Left ventricle myocardium inferior (tissue), 1 donor: ENCODE measurements at regions not wholly inside any gene's neighbourhood (a gene's known extent, or its start where the extent isn't known, plus 50 kb on each side); places are given as distances from the start of the nearest gene placed in this dataset.

ENCODE experiments used
- DNase-seq: peaks from one replicate; pipeline ENCODE4 v3.0.0-alpha.2; 2020
- H3K27ac ChIP-seq: fragments of 200-600 bp; replicated peaks from 2 replicates; pipeline ENCODE4 v1.8.0; 2021
- H3K27me3 ChIP-seq: fragments of 200-600 bp; 2 replicates; pipeline ENCODE4 v1.8.0; 2021; ENCODE audit warnings: low read depth
- H3K36me3 ChIP-seq: fragments of 200-600 bp; 2 replicates; pipeline ENCODE4 v1.8.0; 2021
- H3K4me1 ChIP-seq: fragments of 200-600 bp; 2 replicates; pipeline ENCODE4 v1.8.0; 2021
- H3K4me3 ChIP-seq: fragments of 200-600 bp; 2 replicates; pipeline ENCODE4 v1.8.0; 2021; ENCODE audit warnings: mild to moderate bottlenecking, moderate library complexity
- H3K9me3 ChIP-seq: fragments of 200-600 bp; replicated peaks from 2 replicates; pipeline ENCODE4 v1.8.0; 2021
- CTCF ChIP-seq: fragments of 200-600 bp; IDR thresholded peaks from 2 replicates; pipeline ENCODE4 v1.8.0; 2021; ENCODE audit warnings: antibody characterized with exemption, mild to moderate bottlenecking, borderline replicate concordance
- intact Hi-C: fragments of 100-400 bp; cut with micrococcal nuclease; formaldehyde crosslinking; loops from one replicate; pipeline ENCODE4 v1.11.0; 2022
- donor health status: DM: no; HTN: yes; CAD: no; lungs with severe emphysema.

- intact Hi-C loops, result no loop called here
- no peaks in the 10 kb centered on the region for H3K4me1 ChIP-seq
- peaks cover 4% of the 10 kb centered on the region for H3K9me3 ChIP-seq
- no peak overlapping the region for H3K27ac ChIP-seq
- no peaks in the 10 kb centered on the region for H3K36me3 ChIP-seq
- no peak for TF ChIP-seq CTCF
- no peak for DNase-seq
- H3K4me3 ChIP-seq, result no peak overlapping the region
- no peaks in the 10 kb centered on the region for H3K27me3 ChIP-seq
Observed at GRCh38 chrX:5746231-5746630, 482.4 kb downstream of the NLGN4X start.

DNA sequence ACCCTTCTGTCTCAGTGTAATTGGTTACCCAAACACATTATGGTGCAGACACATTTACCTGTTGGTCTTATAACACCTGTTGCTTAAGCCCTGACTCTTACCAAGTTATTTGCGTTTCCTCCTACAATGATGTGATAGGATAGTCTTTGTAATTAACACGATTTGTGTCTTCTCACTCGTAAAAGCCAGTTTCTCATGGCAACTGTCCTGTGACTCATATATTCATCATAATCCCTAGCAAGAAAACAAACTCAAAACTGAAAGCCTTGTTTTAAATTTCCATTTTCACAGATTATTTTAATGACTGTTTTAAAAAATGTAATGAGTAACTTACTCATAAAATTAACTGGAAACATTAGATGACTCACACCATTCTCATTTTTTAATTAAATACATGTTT is 495.2 kb downstream of the NLGN4X start:
- no peak overlapping the region for H3K4me3 ChIP-seq
- no peaks in the 10 kb centered on the region for H3K9me3 ChIP-seq
- no peaks in the 10 kb centered on the region for H3K4me1 ChIP-seq
- no peak for DNase-seq
- intact Hi-C loops, result no loop called here
- no peak overlapping the region for H3K27ac ChIP-seq
- TF ChIP-seq CTCF, result no peak
- no peaks in the 10 kb centered on the region for H3K36me3 ChIP-seq
- no peaks in the 10 kb centered on the region for H3K27me3 ChIP-seq

GRCh38 chrX:5730556-5730955 is 498.1 kb downstream of the NLGN4X start:
- no peak overlapping the region for H3K4me3 ChIP-seq
- DNase-seq, result no peak
- H3K9me3 ChIP-seq, result no peaks in the 10 kb centered on the region
- H3K27ac ChIP-seq, result no peak overlapping the region
- no peaks in the 10 kb centered on the region for H3K36me3 ChIP-seq
- no peaks in the 10 kb centered on the region for H3K4me1 ChIP-seq
- no peaks in the 10 kb centered on the region for H3K27me3 ChIP-seq
- TF ChIP-seq CTCF, result no peak
- intact Hi-C loops, result no loop called here

- no peak for TF ChIP-seq CTCF
- Histone ChIP-seq H3K36me3 (no peaks in the 10 kb centered on the region), H3K27me3 (no peaks in the 10 kb centered on the region), H3K27ac (no peak overlapping the region), H3K9me3 (no peaks in the 10 kb centered on the region), H3K4me1 (no peaks in the 10 kb centered on the region), H3K4me3 (no peak overlapping the region)
- no peak for DNase-seq
- intact Hi-C loops, result no loop called here
Observed at GRCh38 chrX:5726224-5726623, 502.4 kb downstream of the NLGN4X start.

DNA sequence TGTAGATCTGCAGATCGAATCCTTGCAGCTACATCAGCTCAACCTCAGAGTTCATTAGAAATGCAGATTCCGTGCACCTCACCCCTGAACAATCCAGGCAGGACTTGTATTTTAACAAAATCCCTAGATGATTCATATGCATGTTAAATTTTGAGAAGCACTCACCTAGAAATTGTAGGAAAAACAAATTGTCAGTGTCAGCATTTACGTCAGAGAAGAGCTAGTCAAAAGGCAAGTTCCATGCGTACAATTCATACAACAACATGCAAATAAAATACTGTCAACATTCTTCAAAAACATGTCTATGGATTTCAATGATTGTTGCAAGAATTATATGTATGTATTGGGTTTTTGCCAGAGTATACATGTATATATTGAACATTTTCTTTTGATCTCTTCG is 504.5 kb downstream of the NLGN4X start:
- H3K27me3 ChIP-seq, result no peaks in the 10 kb centered on the region
- no peak for DNase-seq
- no peak for TF ChIP-seq CTCF
- H3K27ac ChIP-seq, result no peak overlapping the region
- intact Hi-C loops, result no loop called here
- H3K9me3 ChIP-seq, result no peaks in the 10 kb centered on the region
- H3K36me3 ChIP-seq, result no peaks in the 10 kb centered on the region
- H3K4me3 ChIP-seq, result no peak overlapping the region
- no peaks in the 10 kb centered on the region for H3K4me1 ChIP-seq

DNA sequence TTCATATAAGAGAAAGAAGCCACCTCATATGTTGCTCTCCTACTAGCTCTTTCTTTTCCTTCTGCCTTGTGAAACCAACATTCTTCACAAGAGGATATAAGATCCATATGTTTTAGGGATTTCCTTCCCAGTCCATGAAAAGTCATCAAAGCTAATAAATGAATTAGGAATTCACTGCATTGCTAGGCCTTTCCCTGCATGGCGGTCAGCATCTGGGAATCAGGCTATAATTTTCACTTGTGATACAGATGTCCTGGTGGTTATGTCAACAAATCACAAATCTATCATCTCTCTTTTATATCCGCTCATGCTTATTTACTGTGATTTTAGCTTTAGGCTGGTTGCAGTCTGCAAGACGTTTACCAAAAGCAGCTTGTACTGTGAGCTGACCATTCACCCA is 510.0 kb downstream of the NLGN4X start:
- Histone ChIP-seq H3K4me1 (no peaks in the 10 kb centered on the region), H3K36me3 (no peaks in the 10 kb centered on the region), H3K4me3 (no peak overlapping the region), H3K9me3 (peaks cover 4% of the 10 kb centered on the region), H3K27me3 (no peaks in the 10 kb centered on the region), H3K27ac (no peak overlapping the region)
- no peak for DNase-seq
- TF ChIP-seq CTCF, result no peak
- intact Hi-C loops, result no loop called here
